Middle frontal gyrus (tissue), 1 donor: ENCODE measurements at regions not wholly inside any gene's neighbourhood (a gene's known extent, or its start where the extent isn't known, plus 50 kb on each side); places are given as distances from the start of the nearest gene placed in this dataset.
A peak's percentile ranks its signal among the peaks of the same experiment; 100 is the strongest.
"Not testable (repeated sequence)": the region's sequence is repeated elsewhere in the genome, so short reads cannot be mapped to it uniquely, and the experiment has no call there.

Experiments used
- DNase-seq: peaks from one replicate; pipeline ENCODE4 v3.0.0-alpha.2; 2015; ENCODE audit warnings: low spot score; ENCODE audit errors: extremely low spot score

- DNase-seq, result peak; percentile 21
Observed at GRCh38 chr3:161690299-161690620, 193.7 kb downstream of the OTOL1 start.

DNA sequence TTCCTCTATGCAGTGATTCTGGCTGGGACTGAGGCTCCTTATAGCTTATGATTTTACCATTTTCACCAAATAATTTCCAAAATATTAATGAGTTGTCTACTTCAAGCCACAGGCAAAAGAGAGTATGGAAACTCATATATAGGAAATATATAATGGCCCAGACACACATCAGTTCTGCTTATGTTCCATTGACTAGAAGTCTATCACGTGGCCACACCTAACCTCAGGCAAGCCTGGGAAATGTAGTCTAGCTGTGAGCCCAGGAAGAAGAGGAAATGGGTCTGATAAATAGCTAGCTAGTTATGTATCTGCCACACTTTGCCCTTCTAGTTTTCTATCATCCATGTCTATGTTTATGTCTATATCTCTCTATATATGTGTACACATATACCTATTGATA is 195.1 kb downstream of the OTOL1 start:
- no peak for DNase-seq

DNA sequence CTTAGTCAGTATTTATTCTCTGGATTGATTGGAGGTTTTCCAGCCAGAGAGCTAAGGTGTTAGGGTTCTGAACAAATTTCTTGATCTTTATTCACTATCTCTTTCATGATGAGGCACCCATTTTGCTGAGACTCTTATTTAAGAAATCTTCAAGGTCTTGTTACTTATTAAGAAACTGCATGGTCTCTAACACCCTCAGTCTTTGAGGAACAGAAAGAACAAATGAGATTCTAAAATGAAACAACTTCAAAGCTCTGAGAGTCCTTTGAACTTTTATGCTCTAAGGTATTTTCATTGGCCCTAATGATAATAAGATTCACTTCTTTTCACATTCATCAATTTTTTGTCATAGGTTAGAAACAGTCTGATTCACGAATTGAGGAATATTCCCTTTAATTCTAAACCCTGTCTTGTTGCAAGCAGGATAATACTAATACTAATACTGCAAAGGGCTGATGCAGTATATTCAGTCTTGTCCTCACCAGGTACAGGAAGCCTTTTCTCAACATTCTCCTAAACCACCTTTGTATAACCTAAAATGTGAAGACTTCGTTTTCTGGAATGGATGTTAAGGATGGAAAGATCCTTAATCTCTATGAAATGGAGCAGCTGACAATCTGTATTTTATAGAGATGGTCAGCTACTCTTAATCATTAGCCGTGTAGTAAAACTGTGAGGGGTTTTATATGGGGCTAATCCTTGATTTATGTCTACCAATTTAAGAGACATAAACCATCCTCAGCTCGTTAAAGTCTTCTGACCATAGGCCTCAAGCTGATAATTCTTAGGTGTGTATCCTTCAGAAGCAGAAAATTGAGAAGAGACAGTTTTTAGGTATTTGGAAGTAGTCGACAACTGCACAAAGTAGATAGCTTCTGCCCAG is 198.3 kb downstream of the OTOL1 start:
- DNase-seq, result no peak

- peak; percentile 57 for DNase-seq
Observed at GRCh38 chr3:161695811-161696210, 199.2 kb downstream of the OTOL1 start.

DNA sequence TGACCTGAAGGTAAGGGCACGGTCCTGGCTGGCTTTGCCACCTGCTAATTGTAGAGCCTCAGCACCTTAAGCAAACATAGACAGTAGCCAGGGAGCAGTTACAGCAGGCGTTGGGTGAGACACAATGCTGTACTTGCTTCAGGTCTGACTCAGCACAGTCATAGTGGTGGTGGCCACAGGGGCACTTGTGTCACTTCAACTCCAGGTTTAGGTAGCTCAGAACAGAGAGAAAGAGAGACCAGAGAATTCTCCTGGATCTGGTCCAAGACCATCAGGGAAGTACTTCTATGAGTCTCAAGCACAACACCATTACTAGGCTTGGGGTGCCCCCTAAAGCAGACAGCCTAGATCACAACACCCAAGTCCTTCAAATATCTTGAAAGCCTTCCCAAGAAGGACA is 204.4 kb downstream of the OTOL1 start:
- no peak for DNase-seq

DNA sequence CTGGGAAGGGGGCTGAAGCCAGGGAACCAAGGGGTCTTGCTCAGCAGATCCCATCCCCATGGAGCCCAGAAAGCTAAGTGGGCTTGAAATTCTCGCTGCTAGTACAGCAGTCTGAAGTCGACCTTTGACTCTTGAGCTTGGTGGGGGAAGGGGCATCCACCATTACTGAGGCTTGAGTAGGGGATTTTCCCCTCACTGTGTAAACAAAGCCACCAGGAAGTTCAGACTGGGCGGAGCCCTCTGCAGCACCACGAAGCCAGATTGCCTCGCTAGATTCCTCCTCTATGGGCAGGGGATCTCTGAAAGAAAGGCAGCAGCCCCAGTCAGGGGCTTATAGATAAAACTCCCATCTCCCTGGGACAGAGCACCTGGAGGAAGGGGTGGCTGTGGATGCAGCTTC is 210.6 kb downstream of the OTOL1 start:
- not testable (repeated sequence) for DNase-seq

GRCh38 chr3:161713731-161714130 is 217.1 kb downstream of the OTOL1 start:
- DNase-seq, result no peak

DNA sequence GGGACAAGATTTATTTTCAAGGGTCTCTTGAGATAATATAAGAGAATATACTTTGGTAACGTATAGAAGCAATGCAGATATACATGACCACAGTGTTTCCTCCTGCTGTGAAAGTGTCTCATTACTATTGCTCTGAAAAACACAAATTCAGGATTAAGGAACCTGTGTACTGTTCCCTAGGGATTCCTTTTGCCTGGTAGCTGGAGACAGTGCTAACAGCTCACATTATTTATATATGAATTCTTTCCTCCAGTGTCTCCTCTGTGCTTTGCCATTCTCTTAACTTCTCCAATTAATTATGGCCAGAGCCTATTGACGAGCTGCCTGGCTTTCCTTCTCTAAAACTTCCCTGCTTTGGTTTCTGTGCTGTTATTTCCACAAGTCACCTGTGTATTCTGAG is 235.4 kb downstream of the OTOL1 start:
- no peak for DNase-seq

- DNase-seq, result no peak
Observed at GRCh38 chr3:161737171-161737570, 240.6 kb downstream of the OTOL1 start.

GRCh38 chr3:161740421-161740820 is 243.8 kb downstream of the OTOL1 start:
- DNase-seq, result no peak

DNA sequence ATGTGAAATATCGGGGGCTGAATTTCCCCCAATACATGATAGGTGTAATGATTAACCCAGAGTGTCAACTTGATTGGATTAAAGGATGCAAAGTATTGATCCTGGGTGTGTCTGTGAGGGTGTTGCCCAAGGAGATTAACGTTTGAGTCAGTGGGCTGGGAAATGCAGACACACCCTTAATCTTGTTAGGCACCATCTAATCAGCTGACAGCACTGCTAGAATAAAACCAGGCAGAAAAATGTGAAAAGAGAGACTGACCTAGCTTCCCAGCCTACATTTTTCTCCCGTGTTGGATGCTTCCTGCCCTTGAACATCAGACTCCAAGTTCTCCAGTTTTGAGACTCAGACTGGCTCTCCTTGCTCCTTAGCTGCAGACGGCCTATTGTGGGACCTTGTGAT is 247.8 kb downstream of the OTOL1 start:
- DNase-seq, result no peak

GRCh38 chr3:161745741-161746140 is 249.1 kb downstream of the OTOL1 start:
- no peak for DNase-seq

DNA sequence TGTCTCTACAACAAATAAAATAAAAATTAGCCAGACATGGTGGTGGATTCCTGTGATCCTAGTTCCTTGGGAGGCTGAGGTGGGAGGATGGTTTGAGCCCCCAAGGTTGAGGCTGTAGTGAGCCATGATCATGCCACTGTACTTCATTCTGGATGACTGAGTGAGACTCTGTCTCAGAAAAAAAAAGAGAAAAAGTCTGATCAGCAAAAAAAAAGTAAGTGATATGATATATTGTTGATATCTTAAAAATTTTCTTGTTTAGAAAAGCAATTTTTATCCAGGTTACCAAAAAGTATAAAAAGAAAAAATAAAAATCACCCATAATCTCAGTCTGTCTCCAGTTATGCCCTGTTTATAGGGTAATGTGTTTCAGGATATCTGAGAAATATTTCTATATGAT is 251.4 kb downstream of the OTOL1 start:
- DNase-seq, result no peak

GRCh38 chr3:161754420-161755053 is 257.9 kb downstream of the OTOL1 start:
- DNase-seq, result no peak

DNA sequence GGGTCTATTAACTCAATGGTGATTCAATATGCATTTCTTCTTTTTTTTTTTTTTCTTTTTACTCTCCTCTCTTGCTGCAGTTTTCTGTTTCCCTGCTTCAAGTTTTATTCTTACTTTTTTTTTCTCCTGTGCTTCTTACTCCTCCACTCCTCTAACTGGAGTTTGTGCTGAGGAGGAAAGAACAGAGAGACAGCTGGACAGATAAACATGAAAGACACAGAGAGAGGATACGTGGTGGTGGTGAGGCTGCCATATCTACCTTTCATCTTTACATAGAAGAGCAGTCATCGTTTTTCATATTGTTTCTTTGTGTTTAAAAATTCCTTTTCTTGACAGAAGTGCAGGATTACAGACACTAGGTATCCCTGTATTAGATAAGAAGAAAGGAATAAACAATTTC is 262.8 kb downstream of the OTOL1 start:
- DNase-seq, result no peak

DNA sequence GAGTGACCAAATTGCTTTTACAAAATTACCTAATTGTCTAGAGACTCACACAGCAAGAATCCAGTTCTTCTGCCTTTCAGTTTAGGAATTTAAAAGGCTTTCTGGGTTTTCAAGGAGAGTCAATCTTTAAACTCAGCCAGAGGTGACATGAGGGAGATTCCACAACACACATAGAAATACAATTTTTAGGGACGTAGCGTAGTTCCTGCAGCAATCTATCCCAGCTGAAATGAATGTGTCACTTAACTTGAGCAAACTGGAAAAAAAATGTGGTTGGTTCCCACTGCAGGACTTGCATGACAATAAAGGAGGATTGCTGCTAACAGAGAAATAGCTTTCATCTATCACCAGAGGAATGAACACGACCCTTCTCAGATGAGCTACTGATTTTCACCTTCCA is 269.7 kb downstream of the OTOL1 start:
- no peak for DNase-seq

- no peak for DNase-seq
Observed at GRCh38 chr3:161770484-161771386, 274.1 kb downstream of the OTOL1 start.

DNA sequence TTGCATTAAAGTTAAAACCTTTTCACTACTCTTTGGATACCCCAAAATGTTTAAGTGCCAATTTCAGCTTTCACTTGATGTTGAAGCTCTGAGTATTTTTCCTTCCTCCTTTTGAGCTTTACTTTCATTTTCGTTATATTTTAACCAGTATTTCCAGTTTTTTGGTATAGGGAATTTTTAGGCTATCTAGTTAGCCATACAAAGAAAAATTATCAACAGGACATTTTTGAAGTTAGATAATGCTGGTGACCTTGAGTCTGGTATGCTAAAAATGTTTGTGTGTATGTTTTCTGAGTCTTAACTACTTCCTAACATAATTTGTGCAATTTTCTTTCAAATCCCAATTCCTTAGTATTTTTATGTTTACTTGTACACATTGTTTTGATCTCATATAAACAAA is 284.8 kb downstream of the OTOL1 start:
- DNase-seq, result no peak

GRCh38 chr3:161793194-161793930 is 296.8 kb downstream of the OTOL1 start:
- DNase-seq, result no peak

GRCh38 chr3:161794551-161794950 is 297.9 kb downstream of the OTOL1 start:
- DNase-seq, result no peak

DNA sequence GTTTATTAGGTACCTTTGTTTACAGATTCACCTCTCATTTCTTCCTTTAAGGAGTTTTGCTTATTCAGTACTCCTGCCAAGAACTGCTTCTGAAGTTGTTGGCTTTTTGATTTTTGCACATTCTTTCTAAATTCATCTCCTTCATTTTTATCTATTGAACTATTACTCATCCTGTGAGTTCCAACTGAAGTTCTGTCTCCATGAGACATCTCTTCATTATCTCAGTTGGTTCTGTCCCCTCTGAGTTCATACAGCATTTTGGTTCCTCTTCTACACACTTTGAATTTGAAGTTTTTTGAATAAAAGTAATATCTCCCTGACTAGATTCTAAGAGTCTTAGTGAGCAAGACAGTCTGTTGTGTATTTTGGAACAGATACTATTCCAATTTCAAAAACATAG is 299.7 kb downstream of the OTOL1 start:
- no peak for DNase-seq
